VCaP (cell line): ENCODE measurements at regions not wholly inside any gene's neighbourhood (a gene's known extent, or its start where the extent isn't known, plus 50 kb on each side); places are given as distances from the start of the nearest gene placed in this dataset.

Experiments
- H3K27ac ChIP-seq: fragments of 450-650 bp; 2 replicates; pipeline ENCODE4 v1.5.1; 2017
- CTCF ChIP-seq: fragments of 450-650 bp; conservative IDR thresholded peaks from 2 replicates; pipeline ENCODE4 v1.5.1; 2017; ENCODE audit warnings: mild to moderate bottlenecking, moderate library complexity

- H3K27ac ChIP-seq = no peak overlapping the region
- TF ChIP-seq CTCF = no peak
Observed at GRCh38 chr9:31950756-31951155, 433.7 kb upstream of the ACO1 start.

DNA sequence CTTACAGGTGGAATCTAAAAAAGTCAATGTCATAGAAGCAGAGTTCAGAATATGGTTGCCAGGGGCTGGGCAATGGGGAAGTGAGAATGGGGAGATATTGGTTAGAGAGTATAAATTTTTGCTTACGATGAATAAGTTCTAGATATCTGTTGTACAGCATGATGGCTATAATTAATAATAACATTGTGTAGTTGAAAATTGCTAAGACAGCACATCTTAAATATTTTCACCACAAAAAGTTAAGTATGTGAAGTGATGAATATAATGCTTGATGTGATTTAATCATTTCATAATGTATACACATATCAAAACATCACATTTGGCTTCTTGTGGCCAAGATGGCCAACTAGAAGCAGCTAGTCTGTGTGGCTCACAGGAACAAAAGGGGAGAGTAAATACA, 425.9 kb upstream of the ACO1 start:
- no peak for TF ChIP-seq CTCF
- H3K27ac ChIP-seq = no peak overlapping the region

GRCh38 chr9:31969552-31969951, 414.9 kb upstream of the ACO1 start:
- no peak for TF ChIP-seq CTCF
- no peak overlapping the region for H3K27ac ChIP-seq

- H3K27ac ChIP-seq = no peak overlapping the region
- no peak for TF ChIP-seq CTCF
Observed at GRCh38 chr9:31983895-31984294, 400.5 kb upstream of the ACO1 start.

DNA sequence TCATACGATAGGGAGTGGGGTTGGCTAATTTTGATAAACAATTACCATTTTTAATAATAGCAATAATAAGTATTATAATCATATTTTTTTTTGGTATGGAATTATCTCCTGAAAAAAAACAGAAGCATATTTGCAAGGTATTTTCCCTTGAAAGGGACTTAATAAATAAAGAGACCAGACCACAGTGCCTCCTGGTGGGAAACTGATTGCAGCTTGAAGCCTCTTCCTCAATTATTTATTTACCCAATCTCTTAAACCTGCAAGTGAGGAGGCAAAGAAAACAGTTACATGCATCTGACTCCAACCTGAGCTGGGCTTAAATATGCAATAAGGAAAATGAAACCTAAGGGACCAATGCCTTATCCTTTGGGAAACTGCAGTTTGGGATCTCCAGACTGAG, 388.1 kb upstream of the ACO1 start:
- no peak overlapping the region for H3K27ac ChIP-seq
- peak; percentile 13; the same call in 1 of the 2 replicates for TF ChIP-seq CTCF

GRCh38 chr9:32004431-32005076, 379.9 kb upstream of the ACO1 start:
- TF ChIP-seq CTCF = no peak
- peak overlapping the region; percentile 19; the same call in 1 of the 2 replicates for H3K27ac ChIP-seq

DNA sequence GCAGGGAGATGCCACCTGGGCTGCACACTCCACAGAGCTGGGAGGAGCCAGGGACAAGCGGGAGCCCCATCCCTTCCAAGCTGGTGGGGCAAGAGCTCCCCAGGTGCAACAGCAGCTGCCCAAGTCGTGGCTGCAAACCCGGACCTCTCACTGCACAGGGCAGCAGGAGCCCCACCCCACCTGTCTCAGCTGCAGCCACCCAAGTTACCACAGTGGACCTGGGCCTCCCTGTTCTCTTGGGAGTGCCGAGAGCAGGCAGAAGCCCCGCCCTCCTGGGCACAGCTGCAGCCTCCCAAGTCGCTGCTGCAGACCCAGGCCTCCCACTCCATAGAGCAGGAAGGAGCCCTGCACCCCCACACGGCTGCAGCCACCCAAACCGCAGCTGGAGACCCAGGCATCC, 374.1 kb upstream of the ACO1 start:
- no peak overlapping the region for H3K27ac ChIP-seq
- TF ChIP-seq CTCF = no peak
